Stimulated activated CD8-positive, alpha-beta memory T cell treated with anti-CD3 and anti-CD28 coated beads, Interleukin-15, amount 100 ng/mL, for 1 hour (primary cell): ENCODE measurements at regions not wholly inside any gene's neighbourhood (a gene's known extent, or its start where the extent isn't known, plus 50 kb on each side); places are given as distances from the start of the nearest gene placed in this dataset.
"Not testable (repeated sequence)": the region's sequence is repeated elsewhere in the genome, so short reads cannot be mapped to it uniquely, and the experiment has no call there.

Source experiments
- DNase-seq: peaks from one replicate; pipeline ENCODE4 v3.0.0-alpha.2; 2020; ENCODE audit warnings: low read depth

- no peak for DNase-seq
These were observed 2033.7 kb upstream of the CELF4 start for GRCh38 chr18:39599251-39599650.

GRCh38 chr18:39596891-39597290 lies 2031.3 kb upstream of the CELF4 start:
- DNase-seq = no peak

GRCh38 chr18:39596221-39596620 lies 2030.6 kb upstream of the CELF4 start:
- DNase-seq = no peak

GRCh38 chr18:39594206-39594605 lies 2028.6 kb upstream of the CELF4 start:
- no peak for DNase-seq

- DNase-seq = no peak
These were observed 2026.1 kb upstream of the CELF4 start for GRCh38 chr18:39591649-39592048.

GRCh38 chr18:39589496-39589895 lies 2023.9 kb upstream of the CELF4 start:
- DNase-seq = no peak

GRCh38 chr18:39587586-39587985 lies 2022.0 kb upstream of the CELF4 start:
- no peak for DNase-seq

- DNase-seq = no peak
These were observed 2021.1 kb upstream of the CELF4 start for GRCh38 chr18:39586741-39587140.

- DNase-seq = no peak
These were observed 2009.3 kb upstream of the CELF4 start for GRCh38 chr18:39574897-39575296.

- DNase-seq = no peak
These were observed 2005.9 kb upstream of the CELF4 start for GRCh38 chr18:39571511-39571910.

GRCh38 chr18:39565551-39566230 lies 2000.1 kb upstream of the CELF4 start:
- not testable (repeated sequence) for DNase-seq

GRCh38 chr18:39564716-39565115 lies 1999.1 kb upstream of the CELF4 start:
- no peak for DNase-seq

GRCh38 chr18:39561126-39561525 lies 1995.5 kb upstream of the CELF4 start:
- no peak for DNase-seq

GRCh38 chr18:39558658-39559057 lies 1993.1 kb upstream of the CELF4 start:
- DNase-seq = no peak

GRCh38 chr18:39555496-39555895 lies 1989.9 kb upstream of the CELF4 start:
- DNase-seq = no peak

- no peak for DNase-seq
These were observed 1985.1 kb upstream of the CELF4 start for GRCh38 chr18:39550701-39551100.

- DNase-seq = no peak
These were observed 1983.5 kb upstream of the CELF4 start for GRCh38 chr18:39549144-39549543.

GRCh38 chr18:39531659-39532058 lies 1966.1 kb upstream of the CELF4 start:
- DNase-seq = no peak

- DNase-seq = no peak
These were observed 1963.8 kb upstream of the CELF4 start for GRCh38 chr18:39529358-39529757.

- DNase-seq = no peak
These were observed 1961.9 kb upstream of the CELF4 start for GRCh38 chr18:39527465-39527864.

- no peak for DNase-seq
These were observed 1958.8 kb upstream of the CELF4 start for GRCh38 chr18:39524370-39524769.

GRCh38 chr18:39523281-39523680 lies 1957.7 kb upstream of the CELF4 start:
- DNase-seq = no peak

GRCh38 chr18:39521164-39521563 lies 1955.6 kb upstream of the CELF4 start:
- DNase-seq = no peak

GRCh38 chr18:39519741-39520140 lies 1954.1 kb upstream of the CELF4 start:
- no peak for DNase-seq

- DNase-seq = no peak
These were observed 1949.7 kb upstream of the CELF4 start for GRCh38 chr18:39515299-39515698.
